ENCODE measurements at regions not wholly inside any gene's neighbourhood (a gene's known extent, or its start where the extent isn't known, plus 50 kb on each side); places are given as distances from the start of the nearest gene placed in this dataset.

DNA sequence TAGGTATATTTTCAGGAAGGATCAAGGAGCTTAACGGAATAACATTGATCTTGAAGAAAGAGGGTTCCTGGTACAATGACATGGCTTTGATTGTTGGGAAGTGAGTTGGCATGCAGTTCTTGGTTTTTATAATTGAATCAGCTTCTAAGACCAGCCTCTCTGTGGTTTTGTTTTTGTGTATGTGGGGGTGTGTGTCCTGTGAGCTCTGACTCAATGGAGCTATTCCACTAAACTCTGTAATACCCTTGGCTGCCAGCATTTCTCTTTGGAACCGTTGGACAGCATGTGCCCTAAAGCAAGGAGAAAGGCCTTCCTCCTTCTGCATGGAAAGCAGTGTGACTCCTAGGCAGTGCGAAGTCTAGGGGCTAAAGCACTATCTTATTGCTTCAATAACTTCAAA lies 124.8 kb downstream of the EDEM1 start:
- TF ChIP-seq POLR2A (IDR thresholded peaks at IDR 0.05), result no peak
- TF ChIP-seq, protein P1, sequence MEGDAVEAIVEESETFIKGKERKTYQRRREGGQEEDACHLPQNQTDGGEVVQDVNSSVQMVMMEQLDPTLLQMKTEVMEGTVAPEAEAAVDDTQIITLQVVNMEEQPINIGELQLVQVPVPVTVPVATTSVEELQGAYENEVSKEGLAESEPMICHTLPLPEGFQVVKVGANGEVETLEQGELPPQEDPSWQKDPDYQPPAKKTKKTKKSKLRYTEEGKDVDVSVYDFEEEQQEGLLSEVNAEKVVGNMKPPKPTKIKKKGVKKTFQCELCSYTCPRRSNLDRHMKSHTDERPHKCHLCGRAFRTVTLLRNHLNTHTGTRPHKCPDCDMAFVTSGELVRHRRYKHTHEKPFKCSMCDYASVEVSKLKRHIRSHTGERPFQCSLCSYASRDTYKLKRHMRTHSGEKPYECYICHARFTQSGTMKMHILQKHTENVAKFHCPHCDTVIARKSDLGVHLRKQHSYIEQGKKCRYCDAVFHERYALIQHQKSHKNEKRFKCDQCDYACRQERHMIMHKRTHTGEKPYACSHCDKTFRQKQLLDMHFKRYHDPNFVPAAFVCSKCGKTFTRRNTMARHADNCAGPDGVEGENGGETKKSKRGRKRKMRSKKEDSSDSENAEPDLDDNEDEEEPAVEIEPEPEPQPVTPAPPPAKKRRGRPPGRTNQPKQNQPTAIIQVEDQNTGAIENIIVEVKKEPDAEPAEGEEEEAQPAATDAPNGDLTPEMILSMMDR (IDR thresholded peaks at IDR 0.05), result no peak
